ENCODE measurements at regions not wholly inside any gene's neighbourhood (a gene's known extent, or its start where the extent isn't known, plus 50 kb on each side); places are given as distances from the start of the nearest gene placed in this dataset.

DNA sequence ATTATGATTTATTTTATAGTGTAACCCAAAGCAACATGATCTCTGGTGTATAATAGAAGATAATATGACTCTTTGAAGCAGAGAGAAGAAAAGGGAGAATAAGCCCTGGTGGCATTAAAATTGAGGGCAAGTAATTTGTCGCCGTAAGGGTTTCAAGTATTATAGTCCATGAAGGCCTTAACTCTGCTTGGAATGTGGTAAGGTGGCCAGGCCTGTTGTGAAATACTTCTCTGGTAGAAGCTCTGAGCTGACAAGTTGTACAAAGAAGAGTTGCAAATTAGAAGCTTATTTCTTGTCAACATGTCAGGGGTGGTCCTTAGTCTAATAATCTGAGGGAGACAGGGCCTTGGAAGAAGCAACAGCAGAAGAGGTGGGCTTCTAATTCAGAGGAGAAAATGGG, 151.7 kb upstream of the HHIP start:
- no TSS peak for BruUV-seq (replicated peaks)
- no peaks in the 10 kb centered on the region for H3K4me1 ChIP-seq (ENCODE audit: control insufficient read depth, insufficient read depth, low read length)
- TF ChIP-seq, protein P1, sequence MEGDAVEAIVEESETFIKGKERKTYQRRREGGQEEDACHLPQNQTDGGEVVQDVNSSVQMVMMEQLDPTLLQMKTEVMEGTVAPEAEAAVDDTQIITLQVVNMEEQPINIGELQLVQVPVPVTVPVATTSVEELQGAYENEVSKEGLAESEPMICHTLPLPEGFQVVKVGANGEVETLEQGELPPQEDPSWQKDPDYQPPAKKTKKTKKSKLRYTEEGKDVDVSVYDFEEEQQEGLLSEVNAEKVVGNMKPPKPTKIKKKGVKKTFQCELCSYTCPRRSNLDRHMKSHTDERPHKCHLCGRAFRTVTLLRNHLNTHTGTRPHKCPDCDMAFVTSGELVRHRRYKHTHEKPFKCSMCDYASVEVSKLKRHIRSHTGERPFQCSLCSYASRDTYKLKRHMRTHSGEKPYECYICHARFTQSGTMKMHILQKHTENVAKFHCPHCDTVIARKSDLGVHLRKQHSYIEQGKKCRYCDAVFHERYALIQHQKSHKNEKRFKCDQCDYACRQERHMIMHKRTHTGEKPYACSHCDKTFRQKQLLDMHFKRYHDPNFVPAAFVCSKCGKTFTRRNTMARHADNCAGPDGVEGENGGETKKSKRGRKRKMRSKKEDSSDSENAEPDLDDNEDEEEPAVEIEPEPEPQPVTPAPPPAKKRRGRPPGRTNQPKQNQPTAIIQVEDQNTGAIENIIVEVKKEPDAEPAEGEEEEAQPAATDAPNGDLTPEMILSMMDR (IDR thresholded peaks at IDR 0.05): no peak
- TF ChIP-seq SIN3A (IDR thresholded peaks at IDR 0.05; ENCODE audit: borderline replicate concordance, insufficient read depth, low read depth, low read length) (no peak), POLR2AphosphoS5 (IDR thresholded peaks at IDR 0.05; ENCODE audit: low read depth, low read length) (no peak), TCF7L2 (IDR thresholded peaks at IDR 0.05; ENCODE audit: low read depth, low read length) (no peak)
- TF ChIP-seq, protein P2, sequence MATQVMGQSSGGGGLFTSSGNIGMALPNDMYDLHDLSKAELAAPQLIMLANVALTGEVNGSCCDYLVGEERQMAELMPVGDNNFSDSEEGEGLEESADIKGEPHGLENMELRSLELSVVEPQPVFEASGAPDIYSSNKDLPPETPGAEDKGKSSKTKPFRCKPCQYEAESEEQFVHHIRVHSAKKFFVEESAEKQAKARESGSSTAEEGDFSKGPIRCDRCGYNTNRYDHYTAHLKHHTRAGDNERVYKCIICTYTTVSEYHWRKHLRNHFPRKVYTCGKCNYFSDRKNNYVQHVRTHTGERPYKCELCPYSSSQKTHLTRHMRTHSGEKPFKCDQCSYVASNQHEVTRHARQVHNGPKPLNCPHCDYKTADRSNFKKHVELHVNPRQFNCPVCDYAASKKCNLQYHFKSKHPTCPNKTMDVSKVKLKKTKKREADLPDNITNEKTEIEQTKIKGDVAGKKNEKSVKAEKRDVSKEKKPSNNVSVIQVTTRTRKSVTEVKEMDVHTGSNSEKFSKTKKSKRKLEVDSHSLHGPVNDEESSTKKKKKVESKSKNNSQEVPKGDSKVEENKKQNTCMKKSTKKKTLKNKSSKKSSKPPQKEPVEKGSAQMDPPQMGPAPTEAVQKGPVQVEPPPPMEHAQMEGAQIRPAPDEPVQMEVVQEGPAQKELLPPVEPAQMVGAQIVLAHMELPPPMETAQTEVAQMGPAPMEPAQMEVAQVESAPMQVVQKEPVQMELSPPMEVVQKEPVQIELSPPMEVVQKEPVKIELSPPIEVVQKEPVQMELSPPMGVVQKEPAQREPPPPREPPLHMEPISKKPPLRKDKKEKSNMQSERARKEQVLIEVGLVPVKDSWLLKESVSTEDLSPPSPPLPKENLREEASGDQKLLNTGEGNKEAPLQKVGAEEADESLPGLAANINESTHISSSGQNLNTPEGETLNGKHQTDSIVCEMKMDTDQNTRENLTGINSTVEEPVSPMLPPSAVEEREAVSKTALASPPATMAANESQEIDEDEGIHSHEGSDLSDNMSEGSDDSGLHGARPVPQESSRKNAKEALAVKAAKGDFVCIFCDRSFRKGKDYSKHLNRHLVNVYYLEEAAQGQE (IDR thresholded peaks at IDR 0.05; ENCODE audit: insufficient read depth in 1 of 2, low read depth in 2 of 2, low read length in 1 of 2): no peak
- H3K36me3 ChIP-seq (ENCODE audit: control insufficient read depth, insufficient read depth, low read length): no peaks in the 10 kb centered on the region
- no peaks in the 10 kb centered on the region for H3K9me3 ChIP-seq (ENCODE audit: control insufficient read depth, insufficient read depth, low read depth, low read length)
- intact Hi-C loops (cut with micrococcal nuclease; ENCODE audit: unreplicated experiment) (no loop called here), in situ Hi-C loops (cut with HindIII; ENCODE audit: low pct_unique_long_range_greater_than_20kb, low sequenced_read_pairs) (no loop called here)
- H3K4me3 ChIP-seq (ENCODE audit: low read depth in 2 of 2, low read length in 2 of 2): no peak overlapping the region
- H3K27ac ChIP-seq (ENCODE audit: low read length): no peak overlapping the region
- no peak for DNase-seq (ENCODE audit: low read depth, low spot score)
- ChIA-PET POLR2A (no interaction called here), CTCF (no interaction called here)
- ATAC-seq: no peak
- no peaks in the 10 kb centered on the region for H3K27me3 ChIP-seq (ENCODE audit: control insufficient read depth, insufficient read depth, low read length)

DNA sequence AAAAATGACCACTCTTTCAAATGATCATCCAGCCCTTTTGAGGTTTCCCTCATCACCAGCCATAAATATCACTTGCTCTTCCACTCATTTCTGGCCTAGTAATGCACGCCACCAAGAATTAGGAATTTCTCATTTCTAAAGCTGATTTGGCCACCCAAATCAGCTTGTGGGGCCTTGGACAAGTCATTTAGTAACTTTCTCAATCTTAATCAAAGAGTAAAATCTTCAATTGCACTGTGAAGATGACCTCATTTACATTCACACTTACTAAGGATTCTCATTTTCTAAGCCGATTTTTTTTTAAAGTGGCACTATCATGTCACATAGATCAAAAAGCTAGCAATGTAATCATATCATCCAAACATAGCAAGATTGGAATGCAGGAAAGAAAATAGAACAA, 150.0 kb upstream of the HHIP start:
- H3K27ac ChIP-seq (ENCODE audit: low read length): no peak overlapping the region

More for the DNA sequence above, 150.0 kb upstream of the HHIP start:
- CTCF ChIA-PET: no interaction called here
- POLR2A ChIA-PET: no interaction called here
- Histone ChIP-seq H3K27me3 (ENCODE audit: control insufficient read depth, insufficient read depth, low read length) (no peaks in the 10 kb centered on the region), H3K9me3 (ENCODE audit: control insufficient read depth, insufficient read depth, low read depth, low read length) (no peaks in the 10 kb centered on the region), H3K4me1 (ENCODE audit: control insufficient read depth, insufficient read depth, low read length) (no peaks in the 10 kb centered on the region), H3K4me3 (ENCODE audit: low read depth in 2 of 2, low read length in 2 of 2) (no peak overlapping the region), H3K36me3 (ENCODE audit: control insufficient read depth, insufficient read depth, low read length) (no peaks in the 10 kb centered on the region)
- no peak for ATAC-seq
- DNase-seq (ENCODE audit: low read depth, low spot score): no peak
- intact Hi-C loops (cut with micrococcal nuclease; ENCODE audit: unreplicated experiment) (no loop called here), in situ Hi-C loops (cut with HindIII; ENCODE audit: low pct_unique_long_range_greater_than_20kb, low sequenced_read_pairs) (no loop called here)
- no TSS peak for BruUV-seq (replicated peaks)
- TF ChIP-seq, protein P1 (IDR thresholded peaks at IDR 0.05): no peak
- TF ChIP-seq POLR2AphosphoS5 (IDR thresholded peaks at IDR 0.05; ENCODE audit: low read depth, low read length): no peak
- TF ChIP-seq, protein P2 (IDR thresholded peaks at IDR 0.05; ENCODE audit: insufficient read depth in 1 of 2, low read depth in 2 of 2, low read length in 1 of 2): no peak
- no peak for TF ChIP-seq TCF7L2 (IDR thresholded peaks at IDR 0.05; ENCODE audit: low read depth, low read length)
- TF ChIP-seq SIN3A (IDR thresholded peaks at IDR 0.05; ENCODE audit: borderline replicate concordance, insufficient read depth, low read depth, low read length): no peak
